SU-DHL-6 (cell line): ENCODE measurements at regions not wholly inside any gene's neighbourhood (a gene's known extent, or its start where the extent isn't known, plus 50 kb on each side); places are given as distances from the start of the nearest gene placed in this dataset.

ENCODE experiments used
- H2AFZ ChIP-seq: fragments of 200-600 bp; sonication (generic); 2 replicates; pipeline ENCODE4 v1.6.1; 2014; ENCODE audit warnings: low read depth, mild to moderate bottlenecking, moderate library complexity, mixed read lengths, antibody characterized with exemption, low read length; ENCODE audit not compliant: severe bottlenecking
- H3F3A ChIP-seq: fragments of 200-600 bp; shearing (Covaris generic); 2 replicates; pipeline ENCODE4 v1.6.0; 2016; ENCODE audit warnings: antibody characterized with exemption, mild to moderate bottlenecking; ENCODE audit not compliant: insufficient read depth
- H3K27ac ChIP-seq: fragments of 200-600 bp; sonication (generic); 2 replicates; pipeline ENCODE4 v1.5.1; 2016; ENCODE audit warnings: low read depth, mild to moderate bottlenecking, low read length, moderate library complexity, mixed read lengths
- H3K27me3 ChIP-seq: fragments of 200-600 bp; sonication (generic), shearing (Covaris generic); 2 replicates; pipeline ENCODE4 v1.6.0; 2014; ENCODE audit warnings: mild to moderate bottlenecking, low read length
- H3K36me3 ChIP-seq: fragments of 200-600 bp; sonication (generic); 2 replicates; pipeline ENCODE4 v1.6.1; 2014; ENCODE audit warnings: mild to moderate bottlenecking, low read length, mixed read lengths
- H3K4me2 ChIP-seq: fragments of 300-600, 200-600 bp; shearing (Covaris generic), sonication (generic); 2 replicates; pipeline ENCODE4 v1.6.0; 2014; ENCODE audit warnings: low read length, low read depth, mild to moderate bottlenecking; ENCODE audit not compliant: poor library complexity, severe bottlenecking
- H3K4me3 ChIP-seq: fragments of 200-600 bp; sonication (generic); 2 replicates; pipeline ENCODE4 v1.5.1; 2014; ENCODE audit warnings: antibody characterized with exemption, low read length, mild to moderate bottlenecking, mixed read lengths; ENCODE audit not compliant: insufficient read depth, poor library complexity, severe bottlenecking
- H3K79me2 ChIP-seq: fragments of 200-600 bp; sonication (generic); 2 replicates; pipeline ENCODE4 v1.6.1; 2014; ENCODE audit warnings: mild to moderate bottlenecking, low read length, moderate library complexity; ENCODE audit not compliant: insufficient read depth
- H3K9ac ChIP-seq: fragments of 200-600 bp; sonication (generic); 2 replicates; pipeline ENCODE4 v1.7.0; 2014; ENCODE audit warnings: mild to moderate bottlenecking, low read length
- H3K9me2 ChIP-seq: fragments of 200-600 bp; sonication (generic); replicated peaks from 2 replicates; pipeline ENCODE4 v1.6.1; 2014; ENCODE audit warnings: low read length; ENCODE audit not compliant: insufficient read depth
- H3K9me3 ChIP-seq: fragments of 200-600 bp; sonication (generic); 2 replicates; pipeline ENCODE4 v1.6.1; 2014; ENCODE audit warnings: low read length, mixed read lengths; ENCODE audit not compliant: insufficient read depth
- H4K20me1 ChIP-seq: fragments of 200-600 bp; sonication (generic); 2 replicates; pipeline ENCODE4 v1.6.1; 2014; ENCODE audit warnings: low read depth, mild to moderate bottlenecking, antibody characterized with exemption, low read length, moderate library complexity, mixed read lengths
- EZH2phosphoT487 ChIP-seq: fragments of 200-600 bp; sonication (generic), shearing (Covaris generic); conservative IDR thresholded peaks from 2 replicates; pipeline ENCODE4 v1.6.1; 2018; ENCODE audit warnings: mild to moderate bottlenecking, antibody characterized with exemption, low read length, moderate library complexity, mixed read lengths
- TF ChIP-seq, protein P1 (sequence below): fragments of 200-600 bp; sonication (generic); IDR thresholded peaks from one replicate; pipeline ENCODE4 v1.5.1; 2017; ENCODE audit warnings: antibody characterized with exemption, mild to moderate bottlenecking, low read length, moderate library complexity; ENCODE audit not compliant: insufficient read depth, poor library complexity, severe bottlenecking

DNA sequence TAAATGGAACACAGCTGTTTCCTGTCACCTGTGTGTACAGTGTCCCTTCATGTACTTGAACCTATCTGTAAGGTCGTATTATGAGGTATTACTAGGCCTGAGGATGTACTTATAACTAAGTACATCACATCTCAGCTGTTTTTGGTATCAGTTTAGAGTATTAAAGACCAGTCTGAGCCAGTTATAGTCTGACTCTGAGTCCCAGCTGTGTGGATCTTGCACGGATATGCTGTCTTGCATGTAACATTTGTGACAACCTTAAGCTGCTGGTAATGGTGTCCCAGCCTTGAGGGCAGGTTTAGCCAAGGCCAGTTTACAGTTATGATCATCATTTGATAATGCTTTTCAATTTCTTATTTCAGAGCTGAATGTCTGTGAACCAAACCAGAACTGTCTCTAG lies 496.3 kb downstream of the SLC4A3 start:
- H3K79me2 ChIP-seq = no peaks in the 10 kb centered on the region
- no peaks in the 10 kb centered on the region for H4K20me1 ChIP-seq
- H3K9me3 ChIP-seq = no peaks in the 10 kb centered on the region
- no peak overlapping the region for H2AFZ ChIP-seq
- H3K27me3 ChIP-seq = no peaks in the 10 kb centered on the region
- H3K9ac ChIP-seq = no peak overlapping the region
- H3F3A ChIP-seq = no peaks in the 10 kb centered on the region
- no peak overlapping the region for H3K4me2 ChIP-seq
- H3K27ac ChIP-seq = no peak overlapping the region
- no peaks in the 10 kb centered on the region for H3K9me2 ChIP-seq
- H3K4me3 ChIP-seq = no peak overlapping the region
- TF ChIP-seq EZH2phosphoT487 = no peak
- TF ChIP-seq, protein P1, sequence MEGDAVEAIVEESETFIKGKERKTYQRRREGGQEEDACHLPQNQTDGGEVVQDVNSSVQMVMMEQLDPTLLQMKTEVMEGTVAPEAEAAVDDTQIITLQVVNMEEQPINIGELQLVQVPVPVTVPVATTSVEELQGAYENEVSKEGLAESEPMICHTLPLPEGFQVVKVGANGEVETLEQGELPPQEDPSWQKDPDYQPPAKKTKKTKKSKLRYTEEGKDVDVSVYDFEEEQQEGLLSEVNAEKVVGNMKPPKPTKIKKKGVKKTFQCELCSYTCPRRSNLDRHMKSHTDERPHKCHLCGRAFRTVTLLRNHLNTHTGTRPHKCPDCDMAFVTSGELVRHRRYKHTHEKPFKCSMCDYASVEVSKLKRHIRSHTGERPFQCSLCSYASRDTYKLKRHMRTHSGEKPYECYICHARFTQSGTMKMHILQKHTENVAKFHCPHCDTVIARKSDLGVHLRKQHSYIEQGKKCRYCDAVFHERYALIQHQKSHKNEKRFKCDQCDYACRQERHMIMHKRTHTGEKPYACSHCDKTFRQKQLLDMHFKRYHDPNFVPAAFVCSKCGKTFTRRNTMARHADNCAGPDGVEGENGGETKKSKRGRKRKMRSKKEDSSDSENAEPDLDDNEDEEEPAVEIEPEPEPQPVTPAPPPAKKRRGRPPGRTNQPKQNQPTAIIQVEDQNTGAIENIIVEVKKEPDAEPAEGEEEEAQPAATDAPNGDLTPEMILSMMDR = no peak
- no peaks in the 10 kb centered on the region for H3K36me3 ChIP-seq

DNA sequence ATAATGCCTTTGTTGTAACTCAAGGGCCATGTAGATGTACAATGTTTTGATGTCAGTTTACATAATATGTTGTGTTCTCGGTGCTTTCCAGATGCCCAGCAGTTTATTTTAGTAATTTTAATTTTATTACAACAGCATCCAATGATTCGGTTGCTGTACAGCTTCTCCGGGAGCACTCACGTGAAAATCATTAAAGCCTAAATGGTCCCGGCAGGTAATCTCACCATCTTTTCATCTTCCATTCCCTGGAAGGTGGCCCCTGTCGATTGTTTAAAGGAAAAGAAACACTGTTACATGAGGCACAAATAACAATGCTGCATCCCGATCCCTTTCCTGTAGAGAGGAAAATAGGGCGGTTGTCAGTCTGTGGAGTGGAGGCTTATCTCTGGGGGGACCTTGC lies 498.1 kb downstream of the SLC4A3 start:
- H4K20me1 ChIP-seq = no peaks in the 10 kb centered on the region
- H3K4me3 ChIP-seq = no peak overlapping the region
- H3K9me3 ChIP-seq = no peaks in the 10 kb centered on the region
- H3K9me2 ChIP-seq = no peaks in the 10 kb centered on the region
- TF ChIP-seq EZH2phosphoT487 = no peak
- TF ChIP-seq, protein P1 = no peak
- no peak overlapping the region for H2AFZ ChIP-seq
- H3K79me2 ChIP-seq = no peaks in the 10 kb centered on the region
- H3K27ac ChIP-seq = no peak overlapping the region
- H3K36me3 ChIP-seq = no peaks in the 10 kb centered on the region
- no peaks in the 10 kb centered on the region for H3F3A ChIP-seq
- no peak overlapping the region for H3K9ac ChIP-seq
- no peaks in the 10 kb centered on the region for H3K27me3 ChIP-seq
- H3K4me2 ChIP-seq = no peak overlapping the region

DNA sequence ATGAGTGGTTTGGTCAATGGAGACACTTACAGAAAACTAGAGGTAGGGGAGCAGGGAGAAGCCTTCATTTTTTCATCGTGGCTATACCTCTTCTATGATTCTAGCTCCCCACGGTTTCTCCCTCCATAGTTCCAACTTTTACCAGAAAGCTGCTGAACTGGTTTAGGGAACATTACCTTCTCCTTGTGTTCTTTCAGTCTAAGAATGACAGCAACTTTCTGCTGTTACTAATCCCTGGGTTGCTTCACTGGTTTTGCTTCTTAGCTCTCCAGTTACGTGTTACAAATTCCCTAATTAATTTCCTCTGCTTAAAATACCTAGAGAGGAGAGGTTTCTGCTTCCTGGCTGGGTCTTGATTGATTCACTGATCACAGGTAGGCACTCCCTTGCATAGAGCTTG lies 499.9 kb downstream of the SLC4A3 start:
- H3K4me2 ChIP-seq = no peak overlapping the region
- H2AFZ ChIP-seq = no peak overlapping the region
- H3K9ac ChIP-seq = no peak overlapping the region
- no peaks in the 10 kb centered on the region for H3K9me2 ChIP-seq
- H3F3A ChIP-seq = no peaks in the 10 kb centered on the region
- H4K20me1 ChIP-seq = no peaks in the 10 kb centered on the region
- TF ChIP-seq EZH2phosphoT487 = no peak
- TF ChIP-seq, protein P1 = no peak
- H3K27me3 ChIP-seq = no peaks in the 10 kb centered on the region
- H3K27ac ChIP-seq = no peak overlapping the region
- H3K79me2 ChIP-seq = no peaks in the 10 kb centered on the region
- no peaks in the 10 kb centered on the region for H3K36me3 ChIP-seq
- no peak overlapping the region for H3K4me3 ChIP-seq
- H3K9me3 ChIP-seq = no peaks in the 10 kb centered on the region

DNA sequence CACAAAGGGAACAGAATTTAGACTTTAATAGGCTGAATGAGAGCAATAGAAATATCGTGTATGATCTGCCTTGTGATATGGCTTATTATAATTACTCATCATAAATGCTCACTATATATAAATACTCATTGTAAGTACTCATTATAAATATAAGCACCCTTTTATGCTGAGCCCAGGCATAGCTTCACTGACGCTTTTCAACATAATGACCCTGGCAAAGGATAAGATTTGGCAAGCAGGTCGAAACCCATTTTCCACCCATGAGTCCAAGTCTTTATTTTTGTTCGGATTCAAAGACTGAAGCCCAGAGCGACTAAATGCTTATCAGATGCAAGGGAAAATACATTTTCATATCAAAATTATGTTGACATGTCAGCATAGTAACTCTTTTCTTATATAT lies 500.4 kb downstream of the SLC4A3 start:
- Histone ChIP-seq H3K79me2 (no peaks in the 10 kb centered on the region), H3K27me3 (no peaks in the 10 kb centered on the region), H3F3A (no peaks in the 10 kb centered on the region), H3K9me2 (no peaks in the 10 kb centered on the region), H3K9ac (no peak overlapping the region), H3K4me3 (no peak overlapping the region), H3K27ac (no peak overlapping the region), H3K4me2 (no peak overlapping the region), H3K36me3 (no peaks in the 10 kb centered on the region), H2AFZ (no peak overlapping the region), H4K20me1 (no peaks in the 10 kb centered on the region), H3K9me3 (no peaks in the 10 kb centered on the region)
- TF ChIP-seq, protein P1 = no peak
- TF ChIP-seq EZH2phosphoT487 = no peak
